ENCODE measurements at regions not wholly inside any gene's neighbourhood (a gene's known extent, or its start where the extent isn't known, plus 50 kb on each side); places are given as distances from the start of the nearest gene placed in this dataset.

GRCh38 chr12:84741031-84741430, 171.6 kb downstream of the SLC6A15 start:
- DNase-seq = no peak

DNA sequence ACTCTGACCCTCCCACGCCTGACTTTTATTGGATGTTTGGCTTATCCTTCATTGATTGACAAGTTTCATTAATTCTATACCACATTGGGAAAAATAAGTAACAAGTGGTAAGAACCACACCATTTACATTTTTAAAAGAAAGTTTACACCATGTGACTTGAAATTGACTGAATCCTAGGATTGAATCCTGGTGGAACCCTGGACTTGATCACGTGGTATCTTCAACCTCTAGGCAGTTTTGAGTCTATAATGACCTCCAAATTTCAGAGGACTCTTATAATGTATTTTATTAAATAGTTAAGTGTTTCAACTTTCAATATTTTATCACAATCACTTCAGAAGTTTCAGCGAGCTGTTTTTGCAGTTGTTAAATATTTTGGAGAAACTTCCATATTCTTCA, 172.0 kb downstream of the SLC6A15 start:
- no peak for DNase-seq

- DNase-seq = no peak
These were observed 174.1 kb downstream of the SLC6A15 start for GRCh38 chr12:84738481-84738972.

DNA sequence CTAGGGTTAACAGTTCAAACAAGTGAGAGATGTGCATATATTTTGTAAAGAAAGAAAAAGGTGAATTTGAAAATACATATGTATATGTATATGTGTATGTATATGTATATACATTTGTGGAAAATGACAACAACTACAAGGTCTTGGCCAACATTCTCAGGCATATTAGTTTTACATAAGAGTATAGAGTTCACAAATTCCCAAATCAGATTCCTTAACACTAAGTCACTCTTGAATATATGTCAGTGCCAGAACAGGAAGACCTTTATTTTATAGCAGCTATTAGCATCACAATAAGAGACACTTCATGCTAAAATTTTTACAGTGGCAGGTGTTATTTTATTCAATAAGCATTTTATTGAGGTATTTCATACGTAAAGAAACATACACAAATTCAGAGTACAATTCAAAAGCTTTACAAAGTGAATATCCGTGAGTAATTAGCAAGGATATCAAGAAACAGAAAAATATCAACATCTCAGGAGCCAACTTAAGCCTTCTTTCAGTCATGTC, 179.7 kb downstream of the SLC6A15 start:
- no peak for DNase-seq

DNA sequence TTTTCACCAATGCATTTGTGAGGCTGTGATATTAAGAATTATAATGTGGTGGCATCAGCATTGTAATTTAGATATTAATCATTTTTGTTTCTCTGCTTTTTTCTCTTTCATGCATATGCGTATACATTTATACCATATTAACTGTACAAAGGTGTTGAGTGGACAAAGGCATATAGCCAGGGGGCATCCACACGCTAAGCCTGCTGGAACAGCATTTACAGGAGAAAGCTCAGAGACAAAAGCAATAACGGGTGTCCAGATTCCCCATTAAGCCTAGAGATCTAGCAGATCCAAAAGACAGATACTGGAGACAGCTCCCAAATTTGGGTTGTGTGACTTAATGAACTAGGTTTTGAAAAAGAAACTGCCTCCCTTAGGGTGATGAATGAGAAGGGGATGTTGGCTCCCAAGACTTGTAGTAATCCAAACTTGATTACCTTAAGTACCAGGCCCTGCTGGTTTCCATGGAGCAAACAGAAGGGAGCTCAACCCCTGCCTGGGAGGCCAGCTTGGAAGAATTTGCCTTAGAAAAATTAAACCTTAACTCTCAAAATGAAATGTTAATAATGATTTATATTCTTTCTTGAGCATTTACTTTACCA, 181.9 kb downstream of the SLC6A15 start:
- no peak for DNase-seq

GRCh38 chr12:84727961-84728360, 184.6 kb downstream of the SLC6A15 start:
- no peak for DNase-seq

- no peak for DNase-seq
These were observed 185.8 kb downstream of the SLC6A15 start for GRCh38 chr12:84726780-84727179.

- no peak for DNase-seq
These were observed 188.6 kb downstream of the SLC6A15 start for GRCh38 chr12:84723988-84724387.

GRCh38 chr12:84719997-84720396, 192.6 kb downstream of the SLC6A15 start:
- no peak for DNase-seq

DNA sequence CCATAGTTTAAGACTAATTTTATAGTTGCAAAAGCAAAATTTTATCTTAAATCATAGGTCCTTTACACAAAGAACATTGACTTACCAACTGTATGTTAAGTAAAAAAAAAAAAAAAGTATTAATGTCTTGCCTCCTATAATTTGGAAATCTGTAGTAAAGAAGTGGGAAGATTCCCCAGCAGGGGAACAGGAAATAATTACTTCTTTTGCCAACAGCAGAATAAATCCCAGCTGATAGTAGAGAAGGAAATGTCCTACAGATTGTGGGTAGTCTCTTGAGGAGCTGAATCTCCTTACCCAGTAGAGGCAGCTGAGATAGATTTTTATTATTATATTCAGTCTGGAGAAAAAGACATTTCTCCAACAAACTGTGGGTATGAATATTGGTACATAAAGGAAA, 193.7 kb downstream of the SLC6A15 start:
- no peak for DNase-seq

DNA sequence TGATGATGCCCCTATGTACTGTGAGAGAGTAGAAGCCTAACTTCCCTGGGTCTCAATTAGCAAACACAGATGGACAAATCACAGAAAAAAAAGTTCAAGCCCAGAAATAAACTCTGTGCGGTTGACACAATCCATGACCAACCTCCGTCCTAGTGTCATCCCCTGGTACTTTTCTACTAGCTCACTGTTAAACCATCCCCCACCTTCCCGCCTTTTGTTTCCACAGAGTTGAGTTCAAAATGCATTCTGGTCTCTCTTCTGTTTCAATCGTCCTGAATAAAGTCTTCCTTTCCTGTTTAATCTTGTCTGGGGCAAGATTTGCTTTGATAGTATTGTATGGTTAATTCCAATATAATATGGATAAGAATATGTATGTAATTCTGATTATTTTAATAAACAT, 199.9 kb downstream of the SLC6A15 start:
- no peak for DNase-seq

GRCh38 chr12:84706374-84706773, 206.2 kb downstream of the SLC6A15 start:
- no peak for DNase-seq

GRCh38 chr12:84704856-84705255, 207.7 kb downstream of the SLC6A15 start:
- no peak for DNase-seq

- DNase-seq = no peak
These were observed 210.6 kb downstream of the SLC6A15 start for GRCh38 chr12:84702001-84702400.

- DNase-seq = no peak
These were observed 211.6 kb downstream of the SLC6A15 start for GRCh38 chr12:84701041-84701440.

- no peak for DNase-seq
These were observed 213.8 kb downstream of the SLC6A15 start for GRCh38 chr12:84698576-84699333.

DNA sequence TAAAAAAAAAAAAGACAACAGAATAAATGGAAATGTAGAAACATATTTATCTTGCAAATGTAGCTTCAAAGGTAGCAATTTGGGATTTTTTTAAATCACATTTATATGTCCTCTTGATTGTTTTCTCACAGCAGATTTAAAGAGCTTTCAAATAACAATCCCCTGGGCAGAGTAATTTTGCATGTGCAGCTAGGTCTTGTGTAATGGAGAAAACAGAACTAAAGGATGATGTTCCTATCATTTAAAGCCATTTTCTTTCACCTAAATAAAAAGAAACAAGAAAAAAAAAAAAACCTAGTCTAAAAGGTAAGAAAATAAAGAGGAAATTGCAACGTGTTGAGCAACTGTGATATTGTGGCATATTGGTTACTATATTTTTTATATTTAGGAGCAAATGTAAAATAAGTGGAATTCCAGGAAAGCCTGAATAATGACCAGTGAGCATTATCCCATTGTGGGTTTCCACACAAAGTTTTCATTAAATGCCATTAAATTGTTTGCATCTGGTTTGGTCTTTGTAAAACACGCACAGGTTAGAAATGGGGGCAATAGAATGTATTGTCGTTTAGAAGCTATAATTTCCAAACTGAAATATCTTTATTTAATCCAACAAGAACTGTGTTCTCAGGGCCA, 215.6 kb downstream of the SLC6A15 start:
- DNase-seq = no peak

GRCh38 chr12:84696281-84696680, 216.3 kb downstream of the SLC6A15 start:
- no peak for DNase-seq

DNA sequence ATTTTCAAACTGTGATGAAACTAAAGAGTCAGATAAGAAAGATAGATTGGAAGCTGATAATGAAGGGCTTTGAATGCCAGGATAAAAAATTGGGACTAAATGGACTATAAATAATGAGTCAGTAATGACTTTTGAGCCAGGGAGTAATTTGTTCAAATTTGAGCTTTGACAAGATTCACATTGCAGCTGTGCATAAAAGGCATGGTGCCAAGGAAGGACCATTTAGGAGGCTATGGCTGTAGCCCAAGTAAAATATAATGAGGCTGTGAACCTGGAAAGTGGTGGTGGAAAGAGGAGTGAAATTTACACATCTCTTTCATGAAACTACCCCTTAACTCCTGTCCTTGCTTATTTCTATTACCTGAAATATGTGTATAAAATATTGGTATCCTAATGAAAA, 218.5 kb downstream of the SLC6A15 start:
- DNase-seq = no peak

- no peak for DNase-seq
These were observed 220.5 kb downstream of the SLC6A15 start for GRCh38 chr12:84692071-84692470.

GRCh38 chr12:84691266-84691665, 221.3 kb downstream of the SLC6A15 start:
- no peak for DNase-seq

DNA sequence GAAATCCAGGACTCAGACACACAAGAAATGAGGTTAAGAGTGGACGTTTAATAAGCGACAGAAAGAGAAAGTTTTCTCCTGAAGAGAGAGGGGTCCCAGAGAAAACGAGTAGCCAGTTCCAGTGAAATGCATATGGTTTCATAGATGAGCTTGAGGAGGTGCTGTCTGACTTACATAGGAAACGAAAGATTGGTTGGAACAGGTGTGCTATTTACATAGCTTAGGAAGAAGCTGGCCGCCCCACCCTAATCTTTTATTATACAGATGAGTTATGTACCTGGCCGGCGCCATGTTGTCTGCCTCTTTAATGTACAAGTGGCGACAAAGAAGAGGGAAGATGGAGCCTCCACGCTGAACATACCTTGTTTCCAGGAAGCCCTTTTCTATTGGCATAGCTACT, 223.0 kb downstream of the SLC6A15 start:
- no peak for DNase-seq

GRCh38 chr12:84685379-84685778, 227.2 kb downstream of the SLC6A15 start:
- no peak for DNase-seq

GRCh38 chr12:84676787-84677186, 235.8 kb downstream of the SLC6A15 start:
- DNase-seq = no peak

Measured in left hindlimb (tissue), 1 donor.